Left ventricle myocardium inferior (tissue), 1 donor: ENCODE measurements at regions not wholly inside any gene's neighbourhood (a gene's known extent, or its start where the extent isn't known, plus 50 kb on each side); places are given as distances from the start of the nearest gene placed in this dataset.
A peak's percentile ranks its signal among the peaks of the same experiment; 100 is the strongest.
"Not testable (repeated sequence)": the region's sequence is repeated elsewhere in the genome, so short reads cannot be mapped to it uniquely, and the experiment has no call there.

Experiments
- DNase-seq: peaks from one replicate; pipeline ENCODE4 v3.0.0-alpha.2; 2020
- H3K27ac ChIP-seq: fragments of 200-600 bp; replicated peaks from 2 replicates; pipeline ENCODE4 v1.8.0; 2021
- H3K27me3 ChIP-seq: fragments of 200-600 bp; 2 replicates; pipeline ENCODE4 v1.8.0; 2021; ENCODE audit warnings: low read depth
- H3K36me3 ChIP-seq: fragments of 200-600 bp; 2 replicates; pipeline ENCODE4 v1.8.0; 2021
- H3K4me1 ChIP-seq: fragments of 200-600 bp; 2 replicates; pipeline ENCODE4 v1.8.0; 2021
- H3K4me3 ChIP-seq: fragments of 200-600 bp; 2 replicates; pipeline ENCODE4 v1.8.0; 2021; ENCODE audit warnings: mild to moderate bottlenecking, moderate library complexity
- H3K9me3 ChIP-seq: fragments of 200-600 bp; replicated peaks from 2 replicates; pipeline ENCODE4 v1.8.0; 2021
- CTCF ChIP-seq: fragments of 200-600 bp; IDR thresholded peaks from 2 replicates; pipeline ENCODE4 v1.8.0; 2021; ENCODE audit warnings: antibody characterized with exemption, mild to moderate bottlenecking, borderline replicate concordance
- intact Hi-C: fragments of 100-400 bp; cut with micrococcal nuclease; formaldehyde crosslinking; loops from one replicate; pipeline ENCODE4 v1.11.0; 2022
- donor health status: DM: no; HTN: yes; CAD: no; lungs with severe emphysema.

DNA sequence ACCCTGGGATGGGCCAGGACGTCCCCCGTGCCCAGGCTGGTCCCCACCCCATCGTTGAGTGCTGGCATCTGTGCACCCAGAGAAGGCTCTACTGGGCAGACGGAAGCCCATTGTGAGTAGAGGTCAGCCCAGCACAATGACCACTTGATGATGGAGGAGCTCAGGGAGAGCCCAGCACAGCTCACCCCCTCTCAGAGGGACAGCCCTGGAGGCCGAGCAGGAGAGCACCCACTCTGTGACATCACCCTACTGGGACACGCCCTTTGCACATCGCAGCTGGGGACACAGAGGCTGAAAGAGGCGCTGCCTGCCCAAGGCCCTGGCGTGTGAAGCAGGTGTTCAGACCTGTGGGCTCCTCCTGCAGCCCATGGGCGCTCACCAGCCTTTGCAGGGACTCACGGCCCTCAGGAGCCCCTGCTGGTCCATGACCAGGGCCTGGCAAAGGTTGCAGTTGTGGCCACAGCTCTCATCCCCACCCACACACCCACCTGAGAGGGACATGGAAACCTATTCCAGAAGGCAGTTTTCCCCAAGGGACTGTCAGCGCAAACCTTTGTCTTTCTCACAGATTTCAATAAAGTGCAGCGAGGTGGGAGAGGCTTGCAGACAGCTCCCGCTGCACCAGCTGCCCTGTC lies 67.2 kb upstream of the PPP2R2D start:
- H3K9me3 ChIP-seq, result peaks cover 21% of the 10 kb centered on the region
- DNase-seq, result no peak
- intact Hi-C loops, result no loop called here
- no peak overlapping the region for H3K27ac ChIP-seq
- no peaks in the 10 kb centered on the region for H3K4me1 ChIP-seq
- peaks cover 70% of the 10 kb centered on the region for H3K27me3 ChIP-seq
- no peak overlapping the region for H3K4me3 ChIP-seq
- no peak for TF ChIP-seq CTCF
- H3K36me3 ChIP-seq, result no peaks in the 10 kb centered on the region

DNA sequence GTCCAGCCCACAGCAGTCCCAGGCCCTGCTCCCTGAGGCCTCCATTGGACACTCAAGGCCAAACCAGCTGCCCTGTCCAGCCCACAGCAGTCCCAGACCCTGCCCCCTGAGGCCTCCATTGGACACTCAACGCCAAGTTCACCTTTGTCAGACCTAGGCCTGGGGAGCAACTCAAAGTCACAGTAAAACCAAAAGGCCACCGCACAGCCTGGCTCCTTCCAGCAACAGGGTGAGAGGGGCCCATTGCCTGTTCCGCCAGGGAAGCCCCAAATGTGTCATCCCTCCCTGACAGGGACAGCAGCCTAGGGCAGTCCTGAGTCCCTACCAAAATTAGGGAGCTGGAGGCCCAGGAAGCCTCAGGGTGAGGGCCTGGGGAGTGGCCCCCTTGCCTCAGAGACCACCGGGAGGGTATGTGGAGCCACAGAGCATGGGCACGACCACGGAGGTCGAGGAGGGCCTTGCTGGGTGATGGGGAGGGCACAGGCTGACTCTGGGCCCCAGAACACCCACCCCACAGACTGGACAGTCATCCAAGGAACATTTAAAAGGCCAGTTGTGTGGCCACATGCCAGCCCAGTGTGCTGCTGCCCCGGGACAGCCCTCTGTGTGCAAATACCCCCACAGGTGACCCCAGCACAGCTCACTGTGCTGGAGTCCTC lies 66.5 kb upstream of the PPP2R2D start:
- Histone ChIP-seq H3K4me3 (no peak overlapping the region), H3K4me1 (no peaks in the 10 kb centered on the region), H3K27me3 (peaks cover 64% of the 10 kb centered on the region), H3K27ac (no peak overlapping the region), H3K9me3 (peaks cover 21% of the 10 kb centered on the region), H3K36me3 (no peaks in the 10 kb centered on the region)
- DNase-seq, result no peak
- intact Hi-C loops, result no loop called here
- TF ChIP-seq CTCF, result no peak

DNA sequence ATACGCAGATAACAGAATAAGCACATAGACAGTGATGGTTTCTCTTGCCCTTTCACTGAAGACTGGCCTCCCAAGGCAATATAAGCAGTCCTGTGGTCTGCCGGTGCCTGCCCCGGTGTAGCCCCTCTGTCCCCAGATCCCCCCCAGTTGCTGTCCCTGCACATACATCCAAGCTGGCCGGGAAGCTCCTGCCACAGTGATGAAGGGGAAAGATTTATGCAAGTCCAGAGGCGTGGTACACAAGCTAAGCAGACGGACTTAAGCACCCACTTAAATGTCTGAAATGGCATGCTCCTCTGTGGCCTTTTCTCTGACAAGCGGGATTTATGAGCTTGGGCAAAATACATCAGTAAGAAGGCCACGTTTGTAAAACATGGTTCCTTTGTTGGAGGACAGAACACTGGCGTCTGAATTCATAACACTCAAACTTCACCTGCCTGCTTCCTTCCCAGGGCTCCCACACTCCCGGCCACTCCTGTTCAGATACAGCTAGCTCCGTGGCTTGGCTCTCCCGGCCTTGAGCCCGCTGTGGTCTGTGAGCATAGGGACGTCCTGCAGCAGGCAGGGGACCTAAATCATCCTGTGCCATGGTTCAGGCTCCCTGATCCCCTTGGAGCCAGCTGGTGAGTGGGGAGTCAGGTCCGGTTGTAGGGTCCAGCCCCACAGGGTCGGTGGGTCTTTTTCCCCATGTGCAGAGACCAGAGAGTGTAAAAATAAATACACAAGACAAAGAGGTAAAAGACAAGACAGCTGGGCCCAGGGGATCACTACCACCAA lies 61.7 kb upstream of the PPP2R2D start:
- H3K4me3 ChIP-seq, result no peak overlapping the region
- peaks cover 28% of the 10 kb centered on the region for H3K27me3 ChIP-seq
- H3K27ac ChIP-seq, result no peak overlapping the region
- TF ChIP-seq CTCF, result no peak
- no peak for DNase-seq
- intact Hi-C loops, result no loop called here
- H3K9me3 ChIP-seq, result peaks cover 21% of the 10 kb centered on the region
- no peaks in the 10 kb centered on the region for H3K4me1 ChIP-seq
- no peaks in the 10 kb centered on the region for H3K36me3 ChIP-seq

DNA sequence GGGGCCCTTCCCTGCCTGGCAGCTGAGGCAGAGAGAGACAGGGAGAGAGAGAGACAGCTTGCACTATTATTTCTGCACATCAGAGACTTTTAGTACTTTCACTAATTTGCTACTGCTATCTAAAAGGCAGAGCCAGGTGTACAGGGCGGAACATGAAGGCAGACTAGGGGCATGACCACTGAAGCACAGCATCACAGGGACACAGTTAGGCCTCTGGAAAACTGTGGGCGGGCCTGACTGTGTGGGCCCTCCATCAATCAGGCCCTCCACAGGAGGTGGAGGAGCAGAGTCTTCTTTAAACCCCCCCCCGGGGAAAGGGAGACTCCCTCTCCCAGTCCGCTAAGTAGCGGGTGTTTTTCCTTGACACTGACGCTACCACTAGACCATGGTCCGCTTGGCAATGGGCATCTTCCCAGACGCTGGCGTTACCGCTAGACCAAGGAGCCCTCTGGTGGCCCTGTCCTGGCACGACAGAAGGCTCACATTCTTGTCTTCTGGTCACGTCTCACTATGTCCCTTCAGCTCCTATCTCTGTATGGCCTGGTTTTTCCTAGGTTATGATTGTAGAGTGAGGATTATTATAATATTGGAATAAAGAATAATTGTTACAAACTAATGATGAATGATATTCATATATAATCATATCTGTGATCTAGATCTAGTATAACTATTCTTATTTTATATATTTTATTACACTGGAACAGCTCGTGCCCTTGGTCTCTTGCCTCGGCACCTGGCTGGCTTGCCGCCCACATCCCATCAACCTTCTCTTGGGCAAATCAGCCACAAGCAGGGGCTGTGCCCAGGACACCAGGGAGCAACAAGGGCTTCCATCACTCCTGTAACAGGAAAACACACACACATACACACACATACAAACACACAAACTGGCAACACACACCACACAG lies 60.7 kb upstream of the PPP2R2D start:
- peak; percentile 17 for TF ChIP-seq CTCF
- intact Hi-C loops, H3K36me3 ChIP-seq, H3K4me1 ChIP-seq, H3K4me3 ChIP-seq, H3K27ac ChIP-seq, DNase-seq: not testable (repeated sequence)
- Histone ChIP-seq H3K9me3 (peaks cover 11% of the 10 kb centered on the region), H3K27me3 (peaks cover 19% of the 10 kb centered on the region)

GRCh38 chr10:131840788-131841118 lies 60.1 kb upstream of the PPP2R2D start:
- DNase-seq, result no peak
- TF ChIP-seq CTCF, result no peak
- Histone ChIP-seq H3K4me3 (no peak overlapping the region), H3K36me3 (no peaks in the 10 kb centered on the region), H3K4me1 (no peaks in the 10 kb centered on the region), H3K27me3 (peaks cover 23% of the 10 kb centered on the region), H3K27ac (no peak overlapping the region), H3K9me3 (peaks cover 5% of the 10 kb centered on the region)
- intact Hi-C loops, result no loop called here
